ENCODE measurements at regions not wholly inside any gene's neighbourhood (a gene's known extent, or its start where the extent isn't known, plus 50 kb on each side); places are given as distances from the start of the nearest gene placed in this dataset.

DNA sequence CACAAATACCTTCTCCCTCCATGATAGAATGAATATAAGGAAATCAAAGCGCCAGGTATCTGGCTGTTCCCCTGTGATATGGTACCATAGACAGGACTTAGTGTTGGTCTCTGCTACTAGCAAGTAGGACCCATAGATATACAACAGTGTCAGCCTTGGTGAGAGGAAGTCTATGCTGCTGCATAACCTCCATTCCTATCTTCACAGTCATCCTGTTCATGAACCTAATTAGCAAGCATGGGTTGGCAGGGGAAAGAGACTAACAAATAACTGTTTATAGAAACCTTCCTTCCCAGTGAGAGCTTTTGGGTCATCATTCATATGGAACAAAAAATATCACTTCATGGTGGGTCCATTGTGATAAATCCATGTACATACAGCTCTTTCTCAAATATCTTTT lies 188.9 kb upstream of the FAM98A start:
- DNase-seq, result no peak

DNA sequence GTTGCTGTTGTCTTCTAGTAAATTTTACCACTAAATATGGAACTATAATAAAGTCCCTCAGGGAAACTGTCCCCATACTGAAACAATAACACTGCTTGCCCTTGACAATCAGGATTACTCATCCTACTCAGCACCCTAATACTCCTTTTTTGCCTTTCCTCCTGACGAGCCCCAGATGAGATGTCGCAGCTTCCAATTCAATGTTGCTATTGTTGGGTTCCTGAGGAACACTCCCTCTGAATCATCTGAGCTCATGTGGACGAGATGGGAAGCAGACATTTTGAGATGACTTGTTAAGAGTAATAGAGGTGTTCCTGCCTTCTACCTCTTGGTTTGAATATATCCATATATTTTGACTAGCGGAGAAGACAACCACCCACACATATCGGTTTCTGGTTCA lies 187.8 kb upstream of the FAM98A start:
- DNase-seq, result no peak

DNA sequence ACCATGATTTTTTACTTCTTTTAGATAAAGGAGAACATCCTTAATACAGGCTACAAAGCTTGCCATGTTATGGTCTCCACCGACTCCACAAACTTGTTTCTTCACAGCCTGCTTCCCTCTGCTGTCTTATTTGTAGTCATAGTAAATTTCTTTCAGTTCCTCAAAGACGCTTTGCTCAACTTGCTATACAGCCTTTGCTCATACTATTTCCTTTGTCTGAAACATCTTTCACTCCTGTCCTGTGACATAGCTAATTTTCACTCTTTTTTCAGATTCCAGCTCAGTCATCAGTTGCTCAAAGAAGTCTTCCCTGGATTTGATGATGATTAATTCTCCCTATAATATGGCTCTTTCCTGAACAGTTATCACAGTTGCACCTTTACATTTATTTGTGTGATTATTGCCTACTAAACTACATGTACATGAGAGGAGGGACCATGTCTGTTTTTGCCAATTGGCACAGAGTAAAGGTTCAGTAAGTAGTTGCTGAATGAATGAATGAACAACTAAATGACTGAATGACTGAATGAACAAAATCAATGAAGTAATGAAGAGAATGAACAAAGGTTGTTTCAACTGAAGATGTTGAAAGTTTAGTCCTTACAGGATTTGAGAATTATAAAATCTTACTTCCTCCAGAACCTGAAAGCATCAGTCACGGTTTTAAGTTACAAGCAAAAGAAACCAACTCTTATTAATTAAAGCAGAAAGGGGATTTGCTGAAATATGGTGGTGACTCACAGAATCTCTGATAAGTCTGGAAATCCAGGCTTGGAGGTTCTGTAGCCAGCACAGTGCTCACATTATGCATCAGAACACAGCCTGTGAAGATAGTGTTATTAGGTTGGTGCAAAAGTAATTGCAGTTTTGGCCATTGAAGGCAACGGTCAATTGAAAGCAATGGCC lies 186.4 kb upstream of the FAM98A start:
- no peak for DNase-seq

DNA sequence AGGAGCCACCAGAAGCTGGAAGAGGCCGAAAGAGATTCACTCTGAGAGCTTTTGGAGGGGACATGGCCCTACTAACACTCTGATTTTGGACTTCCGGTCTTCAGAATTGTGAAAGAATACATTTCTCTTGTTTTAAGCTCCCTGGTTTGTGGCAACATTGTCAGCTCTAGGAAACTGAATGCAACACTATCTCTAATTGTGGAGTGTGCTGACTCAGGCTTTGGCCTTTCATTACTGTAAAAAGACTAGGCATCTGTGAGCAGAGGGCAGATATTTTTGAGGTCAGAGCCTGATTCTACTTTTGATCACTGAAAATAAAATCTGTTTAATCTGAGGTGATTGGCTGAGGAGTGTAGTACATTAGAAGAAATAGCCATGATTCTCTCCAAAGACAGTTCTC lies 185.4 kb upstream of the FAM98A start:
- no peak for DNase-seq

DNA sequence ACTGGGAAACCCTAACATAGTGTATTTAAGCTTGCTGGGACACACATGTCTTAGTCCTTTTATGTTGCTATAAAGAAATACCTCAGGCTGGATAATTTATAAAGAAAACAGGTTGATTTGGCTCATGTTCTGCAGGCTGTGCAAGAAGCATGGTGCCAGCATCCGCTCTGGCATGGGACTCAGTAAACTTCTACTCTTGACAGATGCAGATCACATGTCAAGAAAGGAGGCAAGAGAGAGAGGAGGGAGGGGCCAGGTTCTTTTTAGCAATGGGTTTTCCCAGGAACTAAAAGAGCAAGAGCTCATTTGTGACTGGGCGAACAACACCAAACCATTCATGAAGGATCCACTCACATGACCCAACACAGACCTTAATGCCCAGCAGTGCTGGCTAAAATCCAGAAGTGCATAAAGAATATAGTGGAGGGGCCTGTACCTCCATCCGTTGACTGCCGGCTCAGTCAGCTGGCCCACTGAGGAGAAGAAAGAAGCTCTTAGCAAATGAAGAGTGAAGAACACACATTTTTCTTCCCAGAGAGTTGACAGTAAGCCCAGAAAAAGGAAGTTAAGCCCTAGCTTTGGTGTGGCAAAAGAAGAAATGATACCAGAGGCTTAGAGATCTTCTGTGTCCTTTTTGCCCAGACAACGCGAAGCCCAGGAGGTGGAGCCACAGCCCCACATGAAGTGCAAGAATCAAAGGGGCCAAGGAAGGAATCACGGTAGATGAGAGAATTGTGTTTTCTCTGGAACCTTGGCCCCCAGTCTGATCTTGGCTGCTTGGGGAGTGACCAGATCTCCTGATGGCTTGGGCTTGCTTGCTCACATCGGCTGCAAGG lies 183.5 kb upstream of the FAM98A start:
- no peak for DNase-seq

DNA sequence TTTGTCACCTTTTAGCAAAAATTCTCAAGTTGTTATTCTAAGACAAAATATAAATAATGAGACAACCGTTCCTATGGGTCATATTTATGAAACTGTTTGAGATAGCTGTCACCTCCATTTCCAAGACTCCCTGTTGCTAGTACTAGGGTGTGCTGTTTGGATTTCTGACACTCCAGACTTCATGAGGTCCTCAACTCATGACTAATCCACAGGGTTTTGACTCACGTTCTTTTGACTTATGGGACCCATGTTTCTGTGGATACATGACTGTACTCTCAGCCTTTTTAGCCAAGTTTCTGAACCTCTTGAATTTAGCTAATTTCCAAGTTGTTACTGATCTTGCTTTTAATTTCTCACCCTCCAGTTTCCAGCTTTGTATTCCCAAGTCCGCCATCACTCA lies 178.7 kb upstream of the FAM98A start:
- DNase-seq, result no peak

DNA sequence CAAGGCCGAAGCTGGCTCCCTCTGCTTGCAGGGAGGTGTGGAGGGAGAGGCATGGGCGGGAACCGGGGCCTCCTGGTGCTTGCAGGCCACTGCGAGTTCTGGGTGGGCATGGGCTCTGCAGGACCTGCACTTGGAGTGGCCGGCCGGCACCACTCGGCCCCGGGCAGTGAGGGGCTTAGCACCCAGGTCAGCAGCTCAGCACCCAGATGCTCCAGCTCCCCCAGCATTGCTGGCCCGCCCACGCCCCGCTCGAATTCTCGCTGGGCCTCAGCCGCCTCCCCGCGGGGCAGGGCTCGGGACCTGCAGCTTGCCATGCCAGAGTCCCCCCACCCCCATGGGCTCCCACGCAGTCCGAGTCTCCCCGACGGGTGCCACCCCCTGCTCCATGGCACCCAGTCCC lies 176.2 kb upstream of the FAM98A start:
- no peak for DNase-seq

DNA sequence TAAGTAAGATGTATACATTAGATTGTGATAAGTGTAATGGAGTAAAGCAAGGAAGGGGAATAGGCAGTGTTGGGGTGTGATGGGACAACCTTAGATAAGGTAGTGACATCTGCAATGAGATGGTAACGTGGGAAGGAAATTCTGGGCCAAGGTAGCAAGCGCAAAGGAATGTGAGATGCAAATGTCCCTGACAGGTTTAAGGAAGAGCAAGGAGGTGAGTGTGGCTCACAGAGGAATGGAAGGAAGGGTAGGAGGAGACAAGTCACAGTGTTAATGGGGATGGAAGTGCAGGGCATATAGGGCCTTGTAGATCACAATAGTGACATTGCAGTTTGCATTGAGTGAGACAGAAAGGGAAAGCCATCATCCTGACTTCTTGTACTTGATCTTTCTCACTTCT lies 170.9 kb upstream of the FAM98A start:
- no peak for DNase-seq

DNA sequence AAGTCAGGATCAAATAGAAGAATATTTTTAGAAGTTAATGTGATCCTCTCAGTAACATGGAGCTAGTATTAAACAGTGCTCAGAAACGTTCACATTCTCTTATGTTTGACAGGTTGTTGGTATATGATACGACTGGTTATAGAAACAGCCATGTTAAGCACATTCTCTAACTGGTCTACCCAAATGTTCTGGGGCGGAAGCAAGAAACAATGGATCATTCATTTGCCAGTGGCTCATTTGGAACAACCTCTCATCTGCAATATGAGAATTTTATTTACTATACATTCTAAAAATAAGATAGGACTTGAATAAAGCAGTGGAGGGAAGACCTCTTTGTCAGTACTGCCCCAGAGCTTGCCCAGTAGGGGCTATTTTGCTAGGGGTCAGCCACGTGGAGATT lies 167.1 kb upstream of the FAM98A start:
- DNase-seq, result no peak

DNA sequence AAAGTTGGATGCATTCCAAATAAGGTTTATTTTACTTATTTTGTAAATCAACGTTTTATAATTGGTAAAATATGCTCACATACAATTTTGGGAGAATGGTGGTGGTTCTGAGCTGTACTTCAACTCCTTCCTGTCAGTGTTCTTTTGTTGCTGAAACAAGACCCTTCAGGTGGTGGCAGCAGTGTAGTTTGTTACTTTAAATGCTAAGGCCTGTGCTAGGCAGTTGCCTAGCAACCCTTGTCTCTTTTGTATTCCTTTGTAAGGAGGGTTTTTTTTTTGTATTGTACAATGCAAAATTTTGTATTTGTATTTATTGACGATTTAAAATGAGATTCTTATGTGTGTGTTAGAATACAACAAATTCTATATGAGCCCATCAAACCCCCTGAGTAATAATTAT lies 166.0 kb upstream of the FAM98A start:
- no peak for DNase-seq

DNA sequence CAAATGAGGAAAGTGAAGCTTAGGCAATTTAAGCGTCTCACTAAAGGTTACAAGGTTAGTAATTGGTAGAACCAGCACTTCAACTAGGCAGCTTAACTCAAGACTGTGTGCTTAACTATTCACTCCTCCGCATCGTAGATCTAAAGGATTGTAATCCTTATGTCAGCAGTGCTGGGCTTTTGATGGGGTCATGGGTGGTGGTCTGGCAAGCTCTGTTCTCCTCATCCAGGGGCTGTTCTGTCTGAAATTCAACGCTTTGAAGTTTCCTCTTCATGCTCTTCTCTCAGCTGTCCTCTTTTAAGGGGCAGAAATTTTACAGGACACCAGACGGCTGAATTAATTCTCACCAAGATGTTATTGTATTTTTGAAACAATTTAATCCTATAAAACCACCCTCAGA lies 165.5 kb upstream of the FAM98A start:
- no peak for DNase-seq

DNA sequence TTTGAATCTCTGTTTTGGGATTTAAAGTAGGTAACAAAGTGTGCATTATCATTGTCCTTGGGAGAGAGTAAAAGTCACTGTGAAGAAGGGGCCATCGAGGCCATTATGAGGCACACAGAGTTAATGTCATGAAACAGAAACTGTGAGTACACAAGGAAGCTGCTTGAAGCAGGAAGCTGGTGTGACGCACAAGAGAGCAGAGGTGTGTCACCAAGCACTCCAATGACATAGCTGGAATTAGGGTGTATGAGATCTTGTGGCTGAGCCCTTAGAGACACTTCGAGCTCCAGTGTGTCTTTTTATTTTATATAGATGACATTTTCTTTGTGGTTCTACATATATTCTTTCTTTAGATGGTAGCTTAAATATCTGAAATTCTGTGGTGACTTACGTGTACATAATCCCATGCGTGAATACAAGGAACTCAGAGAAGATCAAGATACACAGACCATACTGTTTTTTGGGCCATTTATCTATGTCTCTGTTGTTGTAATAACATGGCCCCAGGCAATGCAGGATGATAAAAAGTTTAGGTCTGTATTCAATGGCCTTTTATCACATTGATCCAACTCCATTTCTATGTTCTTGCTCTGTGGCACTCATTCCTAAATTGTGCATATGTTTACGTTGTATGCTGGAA lies 164.7 kb upstream of the FAM98A start:
- no peak for DNase-seq

DNA sequence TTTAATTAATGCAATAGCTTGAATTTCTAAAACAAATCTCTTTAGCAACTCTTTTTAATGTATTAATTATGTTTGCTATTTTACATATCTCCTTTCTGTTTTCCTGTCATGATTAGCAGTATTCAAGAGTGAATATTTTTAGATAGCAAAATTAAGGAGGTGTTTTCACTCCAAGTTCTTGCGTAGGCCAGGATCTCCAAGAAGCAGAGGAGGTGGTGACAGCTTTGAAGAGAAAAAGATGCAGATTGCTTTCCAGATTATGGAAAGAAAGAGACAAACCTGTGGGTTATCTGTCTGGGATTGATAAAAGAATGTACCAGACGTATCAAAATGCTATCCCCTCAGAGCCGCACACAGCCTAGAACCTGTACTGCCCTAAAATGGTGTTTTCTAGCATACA lies 163.5 kb upstream of the FAM98A start:
- DNase-seq, result no peak

DNA sequence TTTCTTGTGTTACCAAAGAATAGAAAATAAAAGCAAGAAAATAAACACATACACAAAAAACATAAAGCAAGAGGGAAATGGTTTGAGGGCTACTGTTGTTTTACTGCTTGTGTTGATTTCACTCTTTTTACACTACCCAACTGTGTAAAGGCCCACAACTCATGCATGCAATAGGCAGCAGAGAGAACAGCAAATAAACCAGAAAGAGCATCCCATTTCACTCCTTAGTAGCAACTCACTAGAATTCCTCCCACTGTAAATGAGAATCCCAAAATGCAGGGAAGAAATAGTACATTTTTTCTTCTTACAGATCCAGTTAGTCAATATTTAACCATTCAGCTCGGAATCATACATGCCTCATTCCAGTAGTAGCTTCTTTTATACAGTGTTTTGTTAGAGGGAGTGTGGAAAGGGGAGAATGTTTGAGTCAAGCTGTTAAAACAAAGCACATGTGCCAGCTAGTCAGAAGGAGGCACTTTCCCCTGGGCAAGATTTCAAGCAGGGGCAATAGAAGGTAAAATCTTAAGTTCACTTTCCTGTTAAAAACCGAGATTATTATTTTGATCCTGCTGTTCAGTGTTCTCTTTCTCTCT lies 147.2 kb upstream of the FAM98A start:
- DNase-seq, result no peak

DNA sequence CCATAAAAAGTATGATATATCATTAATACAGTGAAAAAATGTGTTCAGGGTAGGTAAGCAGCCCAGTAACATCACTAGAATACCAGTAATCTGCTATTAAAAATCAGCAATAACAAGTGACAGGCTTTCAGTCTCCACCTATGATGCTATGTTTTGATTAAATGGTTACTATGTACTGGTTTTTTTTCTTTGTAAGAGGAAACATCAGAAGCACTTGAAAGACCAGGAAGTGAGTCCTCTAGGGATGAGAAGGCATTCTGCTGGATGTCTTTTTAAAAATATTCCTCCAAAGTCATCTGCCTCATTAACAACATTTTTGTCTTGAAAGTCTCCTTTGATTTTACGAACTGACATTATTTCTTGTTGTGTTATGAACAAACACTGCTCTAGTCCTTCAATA lies 136.0 kb upstream of the FAM98A start:
- no peak for DNase-seq

DNA sequence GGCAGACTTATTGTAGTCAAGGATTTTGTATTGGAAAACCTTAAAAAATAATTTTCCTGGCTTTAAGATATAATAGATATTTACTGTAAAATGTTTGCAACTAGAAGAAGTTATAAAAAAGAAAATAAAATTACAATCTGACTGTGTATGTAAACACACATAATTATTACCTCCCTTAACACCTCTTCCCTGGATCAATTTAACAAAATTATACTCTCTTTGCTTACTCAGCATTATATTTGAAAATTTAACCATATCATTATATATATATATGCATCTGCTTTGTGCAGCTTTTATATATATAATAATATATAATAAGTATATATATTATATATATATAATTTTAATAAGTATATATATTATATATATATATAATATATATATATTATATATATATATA lies 131.7 kb upstream of the FAM98A start:
- no peak for DNase-seq

DNA sequence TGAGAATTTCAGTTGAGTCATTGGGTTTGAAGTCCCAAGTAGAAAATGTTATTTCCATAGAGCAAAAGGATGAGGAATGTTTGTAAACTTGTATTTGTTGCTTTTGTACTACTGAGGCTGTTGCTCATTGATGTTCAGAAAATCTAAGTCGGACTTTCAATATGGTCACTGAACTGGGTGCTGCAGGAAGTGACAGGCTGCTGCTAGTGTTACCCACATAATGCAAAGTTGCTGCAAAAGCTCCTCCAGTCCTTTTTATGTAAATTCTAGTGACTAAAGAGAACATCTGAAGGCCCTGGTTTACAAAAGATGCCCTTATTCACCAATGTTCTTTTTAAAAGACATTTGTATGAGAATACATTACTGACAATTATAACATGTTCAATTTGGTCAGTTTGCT lies 131.1 kb upstream of the FAM98A start:
- no peak for DNase-seq

DNA sequence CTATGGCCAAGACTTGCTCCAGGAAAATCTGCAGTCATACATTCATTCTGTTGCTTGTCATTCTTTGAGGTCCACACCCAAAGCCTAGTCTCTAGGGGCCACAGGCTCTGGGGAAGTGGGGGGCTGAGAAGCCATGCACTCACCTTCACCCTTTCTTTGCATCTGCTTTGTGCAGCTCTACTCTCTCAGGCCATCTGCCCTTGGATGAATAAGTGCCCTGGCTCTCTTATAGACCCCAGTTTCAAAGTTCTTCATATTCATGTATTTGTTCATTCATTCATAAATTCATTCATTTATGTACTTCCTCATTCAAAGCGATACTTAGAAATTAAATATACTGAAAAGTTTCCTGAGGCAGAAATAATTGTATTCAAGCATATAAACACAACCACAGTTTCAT lies 130.3 kb upstream of the FAM98A start:
- DNase-seq, result no peak

DNA sequence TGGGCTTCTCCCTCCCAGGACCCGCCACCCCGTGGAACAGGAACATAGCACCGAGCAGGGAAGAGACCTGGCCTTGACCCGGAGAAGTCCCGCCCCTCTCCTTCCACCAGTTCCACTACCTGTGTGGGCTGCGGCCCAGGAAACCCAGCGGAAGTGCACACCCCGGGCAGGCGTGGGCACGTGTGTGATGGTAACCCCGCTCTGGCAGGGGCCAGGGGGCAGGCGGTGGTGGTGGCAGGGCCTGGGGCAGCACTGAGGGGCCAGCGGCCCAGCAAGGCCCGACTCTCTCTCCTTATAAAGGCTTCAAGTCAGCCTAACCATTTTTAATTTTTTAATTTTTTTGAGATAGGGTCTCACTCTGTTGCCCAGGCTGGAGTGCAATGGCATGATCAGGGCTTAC lies 129.0 kb upstream of the FAM98A start:
- no peak for DNase-seq

DNA sequence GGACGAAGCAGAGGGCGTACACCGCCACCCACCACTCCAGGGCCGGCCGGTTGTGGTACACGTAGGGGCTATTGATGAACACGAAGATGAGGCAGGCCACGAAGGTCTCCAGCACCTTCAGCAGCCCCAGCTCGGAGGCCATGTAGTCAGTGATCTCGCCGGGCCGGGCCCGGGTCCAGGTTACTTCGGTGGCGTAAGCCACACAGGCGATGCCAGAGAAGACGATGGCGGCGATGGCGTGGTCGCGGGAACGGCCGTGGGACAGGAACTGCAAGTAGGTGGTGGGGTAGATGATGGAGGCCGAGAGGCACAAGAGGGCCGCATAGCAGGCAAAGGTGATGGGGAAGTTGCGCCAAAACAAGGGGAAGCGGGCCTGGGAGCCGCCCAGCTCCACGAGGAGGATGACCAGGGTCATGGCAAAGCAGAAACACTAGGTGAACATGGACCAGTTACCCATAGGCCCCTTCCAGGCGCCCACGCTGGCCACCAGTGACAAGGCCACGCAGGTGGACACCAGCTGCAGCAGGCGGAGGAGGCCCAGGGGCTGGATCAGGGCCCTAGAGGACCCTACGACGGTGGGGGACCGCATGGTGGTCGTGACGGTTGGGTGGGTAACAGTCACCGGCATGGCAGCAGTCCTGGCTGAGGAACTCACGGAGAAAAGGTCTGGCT lies 128.4 kb upstream of the FAM98A start:
- no peak for DNase-seq

DNA sequence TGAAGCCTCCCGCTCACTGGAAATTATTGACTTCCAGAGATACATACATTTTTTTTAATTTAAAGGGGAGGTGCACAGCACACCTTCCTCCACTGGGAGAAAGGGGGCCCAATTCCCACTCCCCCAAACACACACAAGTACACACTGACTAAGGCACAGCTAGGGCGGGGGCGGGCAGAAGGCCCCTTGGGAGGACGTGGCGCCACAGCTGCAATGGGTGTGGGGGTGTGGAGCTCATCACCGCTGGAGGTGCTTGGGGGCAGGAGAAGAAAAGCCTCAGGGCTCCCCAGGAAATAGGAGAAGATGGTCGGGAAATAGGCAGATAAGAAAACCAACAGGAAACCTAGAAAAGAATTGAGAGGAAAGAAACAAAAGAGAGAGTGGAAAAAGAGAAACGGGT lies 127.3 kb upstream of the FAM98A start:
- DNase-seq, result no peak

DNA sequence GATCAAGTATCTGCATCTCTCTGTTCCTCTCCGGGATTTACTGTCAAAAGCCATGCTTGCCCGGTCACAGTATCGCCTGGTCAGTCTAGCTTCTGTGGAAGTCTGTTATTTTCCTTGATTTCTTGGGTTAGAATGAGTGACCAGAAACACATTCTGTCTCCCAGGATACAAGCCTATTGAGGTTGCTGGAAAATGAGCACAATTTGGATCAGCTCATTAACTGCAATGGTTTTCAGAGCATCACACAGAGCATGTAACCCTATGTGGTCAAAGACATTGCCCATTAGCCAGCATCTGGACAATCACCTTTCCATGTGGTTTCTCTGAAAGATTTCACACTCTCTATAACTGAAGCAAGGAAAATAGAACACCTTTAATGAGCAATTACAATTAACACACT lies 124.2 kb upstream of the FAM98A start:
- DNase-seq, result no peak

DNA sequence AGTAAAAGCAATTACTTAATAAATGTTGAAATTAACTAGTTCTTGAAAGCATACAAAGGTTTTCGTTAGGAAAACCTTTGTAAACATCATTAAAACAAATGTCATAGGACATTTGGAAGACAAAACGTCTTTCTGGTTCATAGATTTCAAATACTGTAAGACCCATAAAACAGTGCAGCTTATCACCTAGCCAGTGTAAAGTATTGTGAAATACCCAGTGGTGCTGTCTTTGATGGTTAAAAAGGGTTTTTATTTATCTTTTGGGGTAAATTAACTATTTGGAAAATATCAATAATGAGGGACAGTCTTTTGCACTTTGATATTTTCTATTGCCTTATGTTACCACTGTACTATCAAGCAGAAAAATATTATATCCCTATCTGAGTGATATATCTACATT lies 120.0 kb upstream of the FAM98A start:
- no peak for DNase-seq
